MCF 10A (cell line): ENCODE measurements at regions not wholly inside any gene's neighbourhood (a gene's known extent, or its start where the extent isn't known, plus 50 kb on each side); places are given as distances from the start of the nearest gene placed in this dataset.
A peak's percentile ranks its signal among the peaks of the same experiment; 100 is the strongest.

Source experiments
- BruUV-seq: library from RNA; stranded (reverse); fragments of 400-500 nt; replicated peaks from 2 replicates; lab custom pipeline; 2021; lab: Mats Ljungman, UMichigan
- CTCF ChIA-PET: fragments of 300-600 bp; sonication (Branson Sonifier 250); formaldehyde crosslinking; extraction: SDS; loops from one replicate; lab custom pipeline; 2021; ENCODE audit warnings: antibody characterized with exemption, inconsistent platforms; lab: Yijun Ruan, JAX
- POLR2A ChIA-PET: fragments of 300-600, 350-650 bp; sonication (Branson Sonifier 250); formaldehyde crosslinking; extraction: SDS; loops from one replicate; lab custom pipeline; 2020; ENCODE audit warnings: antibody characterized with exemption, inconsistent platforms; lab: Yijun Ruan, JAX
- DNase-seq: peaks from one replicate; pipeline ENCODE4 v3.0.0-alpha.2; 2018; ENCODE audit not compliant: unreplicated experiment
- H3K27ac Mint-ChIP-seq: one replicate; pipeline ENCODE4 v1.8.0; 2022; ENCODE audit warnings: mild to moderate bottlenecking, low read depth, mixed read lengths; ENCODE audit not compliant: unreplicated experiment
- H3K27me3 Mint-ChIP-seq: one replicate; pipeline ENCODE4 v1.8.0; 2022; ENCODE audit warnings: mixed read lengths; ENCODE audit not compliant: insufficient read depth, unreplicated experiment
- H3K36me3 Mint-ChIP-seq: one replicate; pipeline ENCODE4 v1.8.0; 2022; ENCODE audit warnings: mild to moderate bottlenecking, moderate library complexity, mixed read lengths; ENCODE audit not compliant: insufficient read depth, unreplicated experiment
- H3K4me1 Mint-ChIP-seq: one replicate; pipeline ENCODE4 v1.8.0; 2022; ENCODE audit warnings: mixed read lengths; ENCODE audit not compliant: insufficient read depth, unreplicated experiment
- H3K4me3 Mint-ChIP-seq: one replicate; pipeline ENCODE4 v1.8.0; 2022; ENCODE audit warnings: mild to moderate bottlenecking, moderate library complexity, mixed read lengths; ENCODE audit not compliant: unreplicated experiment
- H3K9me3 Mint-ChIP-seq: one replicate; pipeline ENCODE4 v1.8.0; 2022; ENCODE audit warnings: mixed read lengths; ENCODE audit not compliant: unreplicated experiment
- CTCF ChIP-seq: fragments of 200-600 bp; IDR thresholded peaks from one replicate; pipeline ENCODE4 v1.8.0; 2022; ENCODE audit warnings: antibody characterized with exemption, mild to moderate bottlenecking; ENCODE audit not compliant: unreplicated experiment
- intact Hi-C: fragments of 100-400 bp; cut with micrococcal nuclease; formaldehyde crosslinking; loops from 2 replicates; pipeline ENCODE4 v1.14.1; 2022

- peak; percentile 13 for DNase-seq
- H3K9me3 Mint-ChIP-seq, result no peaks in the 10 kb centered on the region
- H3K4me3 Mint-ChIP-seq, result no peak overlapping the region
- no peaks in the 10 kb centered on the region for H3K36me3 Mint-ChIP-seq
- ChIA-PET POLR2A (interaction anchor here (1.3 kb wide), 1 partner anchor 14 kb away, joined by 3 read pairs; no protein-coding TSS in a partner anchor), CTCF (interaction anchor here (1.2 kb wide), 1 partner anchor 136 kb away, joined by 3 read pairs; no protein-coding TSS in a partner anchor)
- peaks cover 12% of the 10 kb centered on the region for H3K4me1 Mint-ChIP-seq
- BruUV-seq, result no TSS peak
- no peak for TF ChIP-seq CTCF
- no peak overlapping the region for H3K27ac Mint-ChIP-seq
- intact Hi-C loops, result no loop called here
- no peaks in the 10 kb centered on the region for H3K27me3 Mint-ChIP-seq
Measured at GRCh38 chr2:75277111-75277510, 77.8 kb upstream of the TACR1 start.

GRCh38 chr2:75276093-75277029, 77.0 kb upstream of the TACR1 start:
- no peak overlapping the region for H3K27ac Mint-ChIP-seq
- H3K4me1 Mint-ChIP-seq, result peaks cover 12% of the 10 kb centered on the region
- no peaks in the 10 kb centered on the region for H3K27me3 Mint-ChIP-seq
- TF ChIP-seq CTCF, result no peak
- ChIA-PET POLR2A (interaction anchor here (1.3 kb wide), 1 partner anchor 13 kb away, joined by 3 read pairs; no protein-coding TSS in a partner anchor), CTCF (interaction anchor here (1.2 kb wide), 1 partner anchor 135 kb away, joined by 3 read pairs; no protein-coding TSS in a partner anchor)
- peak; percentile 68 for DNase-seq
- H3K36me3 Mint-ChIP-seq, result no peaks in the 10 kb centered on the region
- BruUV-seq, result no TSS peak
- intact Hi-C loops, result no loop called here
- H3K9me3 Mint-ChIP-seq, result no peaks in the 10 kb centered on the region
- no peak overlapping the region for H3K4me3 Mint-ChIP-seq

GRCh38 chr2:75274936-75275335, 75.6 kb upstream of the TACR1 start:
- peaks cover 7% of the 10 kb centered on the region for H3K36me3 Mint-ChIP-seq
- BruUV-seq, result no TSS peak
- TF ChIP-seq CTCF, result no peak
- H3K4me1 Mint-ChIP-seq, result peaks cover 12% of the 10 kb centered on the region
- H3K4me3 Mint-ChIP-seq, result no peak overlapping the region
- no peak overlapping the region for H3K27ac Mint-ChIP-seq
- no peaks in the 10 kb centered on the region for H3K9me3 Mint-ChIP-seq
- POLR2A ChIA-PET, result no interaction called here
- CTCF ChIA-PET, result no interaction called here
- no peak for DNase-seq
- peaks cover 9% of the 10 kb centered on the region for H3K27me3 Mint-ChIP-seq
- intact Hi-C loops, result no loop called here

GRCh38 chr2:75268112-75268511, 68.8 kb upstream of the TACR1 start:
- no peak for TF ChIP-seq CTCF
- POLR2A ChIA-PET, result no interaction called here
- Mint-ChIP-seq H3K36me3 (peaks cover 12% of the 10 kb centered on the region), H3K27ac (no peak overlapping the region), H3K4me1 (no peaks in the 10 kb centered on the region), H3K4me3 (no peak overlapping the region), H3K9me3 (no peaks in the 10 kb centered on the region), H3K27me3 (peaks cover 32% of the 10 kb centered on the region)
- no TSS peak for BruUV-seq
- DNase-seq, result no peak
- CTCF ChIA-PET, result interaction anchor here (1.2 kb wide), 1 partner anchor 18 kb away, joined by 3 read pairs; no protein-coding TSS in a partner anchor
- intact Hi-C loops, result no loop called here
